ENCODE measurements at regions not wholly inside any gene's neighbourhood (a gene's known extent, or its start where the extent isn't known, plus 50 kb on each side); places are given as distances from the start of the nearest gene placed in this dataset.

DNA sequence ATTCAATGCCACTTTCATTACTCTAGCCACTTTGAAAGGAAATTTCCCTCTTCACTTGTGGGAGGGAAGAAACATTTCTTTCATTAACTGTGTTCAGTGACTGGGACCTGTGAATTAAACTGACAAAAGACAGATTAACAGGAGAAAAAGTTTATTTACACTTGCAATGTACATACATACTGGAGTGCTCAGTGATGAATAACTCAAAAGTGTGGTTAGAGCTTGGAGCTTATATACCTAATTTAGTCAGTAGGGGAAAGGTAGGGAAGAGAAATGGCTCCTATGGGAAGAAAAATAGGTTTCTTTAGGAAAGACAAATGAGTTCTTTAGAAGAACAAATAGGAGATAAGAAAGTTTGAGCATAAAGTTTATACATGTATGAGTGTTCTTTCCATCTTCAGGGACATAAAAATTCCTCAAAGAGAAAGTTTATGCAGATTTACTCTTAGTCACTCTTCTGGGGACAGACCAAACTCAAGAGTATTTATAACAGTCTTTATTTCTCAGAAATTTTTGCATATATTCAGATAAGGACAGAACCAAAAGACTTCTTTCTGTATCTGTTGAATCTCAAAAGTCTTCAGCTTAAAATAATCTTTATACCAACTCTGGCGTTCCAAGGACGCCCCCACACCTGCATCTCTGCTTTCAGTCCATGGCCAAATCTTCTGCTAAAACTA lies 120.0 kb upstream of the RAI14 start:
- Histone ChIP-seq H3K9me3 (ENCODE audit: control insufficient read depth in 4 of 4, insufficient read depth in 3 of 4, low read length in 3 of 4) (peaks cover 0 to 3% (median 0%) of the 10 kb centered on the region in 4 donors), H3K36me3 (ENCODE audit: control insufficient read depth in 4 of 4, insufficient read depth in 4 of 4, low read length in 4 of 4) (no peaks in the 10 kb centered on the region), H3K4me1 (ENCODE audit: control insufficient read depth in 5 of 5, insufficient read depth in 5 of 5, low read length in 5 of 5) (peaks cover 0 to 4% (median 0%) of the 10 kb centered on the region in 5 donors), H3K27ac (ENCODE audit: low read depth in 1 of 2, low read length in 1 of 2) (no peak overlapping the region), H3K27me3 (ENCODE audit: control insufficient read depth in 3 of 3, insufficient read depth in 3 of 3, low read length in 2 of 3) (no peaks in the 10 kb centered on the region), H3K4me3 (no peak overlapping the region), H3K9ac (ENCODE audit: insufficient read depth in 1 of 2, low read length in 2 of 2) (no peak overlapping the region)
- no peak for DNase-seq
- 74 to 86% methylated on average over 2 of the region's 2 CpGs for WGBS, 2 donors
- TF ChIP-seq, protein P1, sequence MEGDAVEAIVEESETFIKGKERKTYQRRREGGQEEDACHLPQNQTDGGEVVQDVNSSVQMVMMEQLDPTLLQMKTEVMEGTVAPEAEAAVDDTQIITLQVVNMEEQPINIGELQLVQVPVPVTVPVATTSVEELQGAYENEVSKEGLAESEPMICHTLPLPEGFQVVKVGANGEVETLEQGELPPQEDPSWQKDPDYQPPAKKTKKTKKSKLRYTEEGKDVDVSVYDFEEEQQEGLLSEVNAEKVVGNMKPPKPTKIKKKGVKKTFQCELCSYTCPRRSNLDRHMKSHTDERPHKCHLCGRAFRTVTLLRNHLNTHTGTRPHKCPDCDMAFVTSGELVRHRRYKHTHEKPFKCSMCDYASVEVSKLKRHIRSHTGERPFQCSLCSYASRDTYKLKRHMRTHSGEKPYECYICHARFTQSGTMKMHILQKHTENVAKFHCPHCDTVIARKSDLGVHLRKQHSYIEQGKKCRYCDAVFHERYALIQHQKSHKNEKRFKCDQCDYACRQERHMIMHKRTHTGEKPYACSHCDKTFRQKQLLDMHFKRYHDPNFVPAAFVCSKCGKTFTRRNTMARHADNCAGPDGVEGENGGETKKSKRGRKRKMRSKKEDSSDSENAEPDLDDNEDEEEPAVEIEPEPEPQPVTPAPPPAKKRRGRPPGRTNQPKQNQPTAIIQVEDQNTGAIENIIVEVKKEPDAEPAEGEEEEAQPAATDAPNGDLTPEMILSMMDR (IDR thresholded peaks at IDR 0.05; ENCODE audit: control extremely low read depth, extremely low read depth) = no peak
- no peak for ATAC-seq (ENCODE audit: insufficient read depth, low FRiP score)

DNA sequence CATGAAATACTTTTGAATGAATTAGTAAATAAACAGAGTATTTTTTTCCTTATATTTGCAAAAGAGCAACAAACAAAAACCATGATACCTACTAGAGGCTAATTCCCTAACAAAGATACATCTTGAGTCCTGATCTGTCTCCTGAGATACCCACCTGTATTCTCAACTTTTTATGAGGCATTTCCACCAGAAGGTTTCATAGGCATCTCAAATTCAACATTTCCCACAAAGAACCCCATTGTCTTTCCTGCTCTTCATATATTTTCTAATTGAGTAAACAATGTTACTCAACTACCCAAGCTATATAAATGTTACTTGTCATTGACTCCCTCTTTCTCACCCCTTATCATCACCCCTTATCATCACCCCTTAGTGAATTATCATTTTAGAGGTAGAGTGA lies 119.4 kb upstream of the RAI14 start:
- H3K4me1 ChIP-seq (ENCODE audit: control insufficient read depth in 5 of 5, insufficient read depth in 5 of 5, low read length in 5 of 5) = peaks cover 0 to 4% (median 0%) of the 10 kb centered on the region in 5 donors
- DNase-seq = no peak
- H3K9me3 ChIP-seq (ENCODE audit: control insufficient read depth in 4 of 4, insufficient read depth in 3 of 4, low read length in 3 of 4) = peaks cover 0 to 3% (median 0%) of the 10 kb centered on the region in 4 donors
- TF ChIP-seq, protein P1 (IDR thresholded peaks at IDR 0.05; ENCODE audit: control extremely low read depth, extremely low read depth) = no peak
- no peak overlapping the region for H3K27ac ChIP-seq (ENCODE audit: low read depth in 1 of 2, low read length in 1 of 2)
- no peaks in the 10 kb centered on the region for H3K27me3 ChIP-seq (ENCODE audit: control insufficient read depth in 3 of 3, insufficient read depth in 3 of 3, low read length in 2 of 3)
- no peak overlapping the region for H3K9ac ChIP-seq (ENCODE audit: insufficient read depth in 1 of 2, low read length in 2 of 2)
- no peak for ATAC-seq (ENCODE audit: insufficient read depth, low FRiP score)
- H3K36me3 ChIP-seq (ENCODE audit: control insufficient read depth in 4 of 4, insufficient read depth in 4 of 4, low read length in 4 of 4) = no peaks in the 10 kb centered on the region
- H3K4me3 ChIP-seq = no peak overlapping the region

DNA sequence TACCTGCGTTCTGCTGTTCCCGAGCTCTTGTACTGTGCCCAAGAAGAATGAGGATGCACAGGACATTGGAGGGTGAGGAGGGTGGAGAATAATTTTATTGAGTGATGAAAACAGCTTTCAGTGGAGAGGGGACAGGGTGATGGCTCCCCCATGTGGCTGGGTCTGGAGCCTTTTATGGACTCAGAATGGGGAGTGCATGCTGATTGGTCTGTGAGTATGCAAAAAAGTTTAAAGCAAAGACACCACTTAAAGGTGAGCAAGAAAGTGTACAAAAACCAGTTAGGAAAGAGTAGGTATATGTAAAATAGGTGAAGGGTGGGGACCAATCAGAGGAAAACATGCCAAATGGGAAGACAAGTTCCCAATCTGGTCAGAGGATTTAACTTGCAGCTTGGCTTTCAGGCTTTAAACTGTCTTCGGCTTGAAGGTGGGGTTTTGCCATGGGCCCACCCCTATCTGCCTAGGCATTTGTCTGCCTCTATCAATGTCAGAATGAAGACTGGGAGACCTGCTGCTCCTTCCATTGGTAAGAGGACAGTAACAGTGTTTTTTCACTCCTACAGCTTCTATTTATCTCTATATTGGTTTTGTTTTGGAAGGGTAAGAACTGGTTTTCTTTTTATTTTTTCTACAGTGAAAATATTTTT lies 118.0 kb upstream of the RAI14 start:
- Histone ChIP-seq H3K9me3 (ENCODE audit: control insufficient read depth in 4 of 4, insufficient read depth in 3 of 4, low read length in 3 of 4) (peaks cover 0 to 3% (median 0%) of the 10 kb centered on the region in 4 donors), H3K4me3 (no peak overlapping the region), H3K4me1 (ENCODE audit: control insufficient read depth in 5 of 5, insufficient read depth in 5 of 5, low read length in 5 of 5) (peaks cover 0 to 2% (median 0%) of the 10 kb centered on the region in 5 donors), H3K27ac (ENCODE audit: low read depth in 1 of 2, low read length in 1 of 2) (no peak overlapping the region), H3K36me3 (ENCODE audit: control insufficient read depth in 4 of 4, insufficient read depth in 4 of 4, low read length in 4 of 4) (no peaks in the 10 kb centered on the region), H3K9ac (ENCODE audit: insufficient read depth in 1 of 2, low read length in 2 of 2) (no peak overlapping the region), H3K27me3 (ENCODE audit: control insufficient read depth in 3 of 3, insufficient read depth in 3 of 3, low read length in 2 of 3) (no peaks in the 10 kb centered on the region)
- TF ChIP-seq, protein P1 (IDR thresholded peaks at IDR 0.05; ENCODE audit: control extremely low read depth, extremely low read depth) = no peak
- DNase-seq = no peak
- WGBS, 2 donors = 88 to 96% methylated on average over 3 of the region's 3 CpGs
- no peak for ATAC-seq (ENCODE audit: insufficient read depth, low FRiP score)

Data from lung (tissue), 11 donors.